MCF 10A (cell line): ENCODE measurements at regions not wholly inside any gene's neighbourhood (a gene's known extent, or its start where the extent isn't known, plus 50 kb on each side); places are given as distances from the start of the nearest gene placed in this dataset.

Source experiments
- BruUV-seq: library from RNA; stranded (reverse); fragments of 400-500 nt; replicated peaks from 2 replicates; lab custom pipeline; 2021; lab: Mats Ljungman, UMichigan
- CTCF ChIA-PET: fragments of 300-600 bp; sonication (Branson Sonifier 250); formaldehyde crosslinking; extraction: SDS; loops from one replicate; lab custom pipeline; 2021; ENCODE audit warnings: antibody characterized with exemption, inconsistent platforms; lab: Yijun Ruan, JAX
- POLR2A ChIA-PET: fragments of 300-600, 350-650 bp; sonication (Branson Sonifier 250); formaldehyde crosslinking; extraction: SDS; loops from one replicate; lab custom pipeline; 2020; ENCODE audit warnings: antibody characterized with exemption, inconsistent platforms; lab: Yijun Ruan, JAX
- DNase-seq: peaks from one replicate; pipeline ENCODE4 v3.0.0-alpha.2; 2018; ENCODE audit not compliant: unreplicated experiment
- H3K27ac Mint-ChIP-seq: one replicate; pipeline ENCODE4 v1.8.0; 2022; ENCODE audit warnings: mild to moderate bottlenecking, low read depth, mixed read lengths; ENCODE audit not compliant: unreplicated experiment
- H3K27me3 Mint-ChIP-seq: one replicate; pipeline ENCODE4 v1.8.0; 2022; ENCODE audit warnings: mixed read lengths; ENCODE audit not compliant: insufficient read depth, unreplicated experiment
- H3K36me3 Mint-ChIP-seq: one replicate; pipeline ENCODE4 v1.8.0; 2022; ENCODE audit warnings: mild to moderate bottlenecking, moderate library complexity, mixed read lengths; ENCODE audit not compliant: insufficient read depth, unreplicated experiment
- H3K4me1 Mint-ChIP-seq: one replicate; pipeline ENCODE4 v1.8.0; 2022; ENCODE audit warnings: mixed read lengths; ENCODE audit not compliant: insufficient read depth, unreplicated experiment
- H3K4me3 Mint-ChIP-seq: one replicate; pipeline ENCODE4 v1.8.0; 2022; ENCODE audit warnings: mild to moderate bottlenecking, moderate library complexity, mixed read lengths; ENCODE audit not compliant: unreplicated experiment
- H3K9me3 Mint-ChIP-seq: one replicate; pipeline ENCODE4 v1.8.0; 2022; ENCODE audit warnings: mixed read lengths; ENCODE audit not compliant: unreplicated experiment
- intact Hi-C: fragments of 100-400 bp; cut with micrococcal nuclease; formaldehyde crosslinking; loops from 2 replicates; pipeline ENCODE4 v1.14.1; 2022
- TF ChIP-seq, protein P1 (sequence below): fragments of 200-600 bp; IDR thresholded peaks from one replicate; pipeline ENCODE4 v1.8.0; 2022; ENCODE audit warnings: antibody characterized with exemption, mild to moderate bottlenecking; ENCODE audit not compliant: unreplicated experiment

DNA sequence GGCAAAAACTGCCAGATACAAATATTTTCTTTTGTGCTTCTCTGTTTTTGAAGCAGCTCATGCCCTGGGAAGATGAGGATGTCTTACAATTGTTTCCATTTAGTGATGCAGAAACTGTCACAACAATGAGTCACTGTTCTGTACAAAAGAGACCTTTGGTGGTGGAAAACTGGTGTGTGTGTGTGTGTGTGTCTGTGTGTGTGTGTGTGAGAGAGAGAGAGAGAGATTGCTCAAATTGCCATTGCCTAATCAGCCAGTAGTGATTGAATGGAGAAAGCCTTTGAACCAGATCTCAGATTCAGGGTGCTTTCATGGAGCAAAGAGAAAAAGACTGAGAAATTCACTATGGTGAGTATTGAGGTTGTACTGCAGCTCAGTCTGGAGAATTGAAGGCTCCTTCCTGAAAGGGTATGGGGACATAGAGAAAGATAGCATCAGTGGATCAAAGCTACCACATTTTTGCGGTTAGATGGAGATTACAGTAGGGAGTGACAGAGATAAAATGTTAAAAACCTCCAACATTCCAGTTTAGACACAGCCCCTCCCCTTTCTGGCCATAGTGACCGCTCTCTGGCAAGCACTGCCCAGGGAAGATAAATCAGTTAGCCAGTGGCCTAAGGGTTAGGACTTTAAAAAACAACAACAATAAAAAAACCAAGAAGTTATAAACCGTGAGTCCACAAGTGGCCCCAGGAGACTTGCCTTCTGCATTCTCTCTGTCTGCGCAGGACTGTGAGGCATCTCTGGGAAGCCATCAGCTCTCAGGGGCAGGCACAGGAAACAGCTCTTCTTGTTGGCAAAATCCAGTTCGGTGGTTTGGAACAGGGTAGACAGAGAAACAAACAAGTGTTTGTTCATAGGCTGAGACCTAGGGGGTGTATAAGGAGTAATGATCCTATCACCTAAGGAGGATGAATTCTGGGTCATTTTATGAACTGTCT lies 406.5 kb downstream of the DUSP10 start:
- Mint-ChIP-seq H3K27ac (peak overlapping the region; percentile 3), H3K4me3 (no peak overlapping the region), H3K27me3 (no peaks in the 10 kb centered on the region), H3K36me3 (no peaks in the 10 kb centered on the region), H3K4me1 (peaks cover 20% of the 10 kb centered on the region), H3K9me3 (peaks cover 19% of the 10 kb centered on the region)
- DNase-seq: peak; percentile 82
- TF ChIP-seq, protein P1, sequence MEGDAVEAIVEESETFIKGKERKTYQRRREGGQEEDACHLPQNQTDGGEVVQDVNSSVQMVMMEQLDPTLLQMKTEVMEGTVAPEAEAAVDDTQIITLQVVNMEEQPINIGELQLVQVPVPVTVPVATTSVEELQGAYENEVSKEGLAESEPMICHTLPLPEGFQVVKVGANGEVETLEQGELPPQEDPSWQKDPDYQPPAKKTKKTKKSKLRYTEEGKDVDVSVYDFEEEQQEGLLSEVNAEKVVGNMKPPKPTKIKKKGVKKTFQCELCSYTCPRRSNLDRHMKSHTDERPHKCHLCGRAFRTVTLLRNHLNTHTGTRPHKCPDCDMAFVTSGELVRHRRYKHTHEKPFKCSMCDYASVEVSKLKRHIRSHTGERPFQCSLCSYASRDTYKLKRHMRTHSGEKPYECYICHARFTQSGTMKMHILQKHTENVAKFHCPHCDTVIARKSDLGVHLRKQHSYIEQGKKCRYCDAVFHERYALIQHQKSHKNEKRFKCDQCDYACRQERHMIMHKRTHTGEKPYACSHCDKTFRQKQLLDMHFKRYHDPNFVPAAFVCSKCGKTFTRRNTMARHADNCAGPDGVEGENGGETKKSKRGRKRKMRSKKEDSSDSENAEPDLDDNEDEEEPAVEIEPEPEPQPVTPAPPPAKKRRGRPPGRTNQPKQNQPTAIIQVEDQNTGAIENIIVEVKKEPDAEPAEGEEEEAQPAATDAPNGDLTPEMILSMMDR: no peak
- POLR2A ChIA-PET: interaction anchor here (0.6 to 1.8 kb wide), 8 partner anchors 8 to 379 kb away, joined by 3 to 6 read pairs (median 4); no protein-coding TSS in a partner anchor
- CTCF ChIA-PET: interaction anchor here (0.5 to 0.8 kb wide), 6 partner anchors 19 to 1084 kb away, joined by 3 to 6 read pairs (median 3); no protein-coding TSS in a partner anchor
- BruUV-seq: no TSS peak
- intact Hi-C loops: no loop called here

DNA sequence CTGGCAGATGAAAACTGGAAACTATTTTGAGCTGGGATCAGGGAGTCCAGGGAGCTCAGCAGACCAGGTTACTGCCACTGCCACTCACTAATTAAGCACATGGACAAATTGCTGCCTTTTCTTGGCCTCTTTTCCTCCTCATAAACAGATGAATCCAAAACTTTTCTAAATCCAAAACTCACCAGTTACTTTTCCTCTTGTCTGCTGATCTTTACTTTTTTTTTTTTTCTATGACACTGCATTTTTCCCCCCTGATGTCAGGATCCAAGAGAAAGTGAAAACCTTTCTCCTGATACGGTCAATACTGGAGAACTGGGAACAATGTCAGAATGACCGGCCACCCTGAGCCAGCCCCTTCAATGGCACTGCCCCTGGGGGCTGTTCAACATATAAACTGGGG lies 405.8 kb downstream of the DUSP10 start:
- no peak for DNase-seq
- peaks cover 14% of the 10 kb centered on the region for H3K9me3 Mint-ChIP-seq
- no peaks in the 10 kb centered on the region for H3K27me3 Mint-ChIP-seq
- POLR2A ChIA-PET: interaction anchor here (1.3 to 1.8 kb wide), 4 partner anchors 20 to 82 kb away, joined by 3 to 6 read pairs (median 4); no protein-coding TSS in a partner anchor
- no peak overlapping the region for H3K4me3 Mint-ChIP-seq
- no peaks in the 10 kb centered on the region for H3K36me3 Mint-ChIP-seq
- intact Hi-C loops: no loop called here
- H3K27ac Mint-ChIP-seq: peak overlapping the region; percentile 3
- peaks cover 20% of the 10 kb centered on the region for H3K4me1 Mint-ChIP-seq
- TF ChIP-seq, protein P1: no peak
- no TSS peak for BruUV-seq
- CTCF ChIA-PET: interaction anchor here (0.6 to 0.7 kb wide), 2 partner anchors 44 to 72 kb away, joined by 3 to 6 read pairs; no protein-coding TSS in a partner anchor

DNA sequence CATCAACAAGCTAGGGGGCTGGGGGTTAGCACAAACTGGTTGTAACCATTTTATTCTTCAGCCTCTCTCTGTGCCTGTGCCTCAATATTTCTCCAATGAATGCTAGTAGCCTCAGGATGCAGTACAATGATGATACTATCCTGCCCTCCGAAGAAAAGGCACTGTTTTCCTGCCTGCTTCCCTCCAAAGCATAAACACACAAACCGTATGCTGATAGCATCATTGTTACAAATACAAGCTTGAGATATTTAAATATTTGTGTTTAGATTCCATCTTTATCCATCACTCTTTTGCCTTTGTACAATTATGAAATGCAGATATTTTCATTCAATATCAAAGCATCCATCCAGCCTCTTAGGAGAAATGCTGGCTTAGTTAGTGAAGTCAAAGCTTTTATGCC lies 404.8 kb downstream of the DUSP10 start:
- no peak overlapping the region for H3K4me3 Mint-ChIP-seq
- H3K36me3 Mint-ChIP-seq: no peaks in the 10 kb centered on the region
- intact Hi-C loops: no loop called here
- ChIA-PET POLR2A (interaction anchor here (1.6 to 1.8 kb wide), 2 partner anchors 21 to 26 kb away, joined by 3 to 6 read pairs; no protein-coding TSS in a partner anchor), CTCF (interaction anchor here (0.6 to 1.2 kb wide), 4 partner anchors 15 to 534 kb away, joined by 3 to 4 read pairs (median 4); no protein-coding TSS in a partner anchor)
- H3K27me3 Mint-ChIP-seq: no peaks in the 10 kb centered on the region
- DNase-seq: no peak
- peaks cover 20% of the 10 kb centered on the region for H3K4me1 Mint-ChIP-seq
- TF ChIP-seq, protein P1: no peak
- no peak overlapping the region for H3K27ac Mint-ChIP-seq
- peaks cover 9% of the 10 kb centered on the region for H3K9me3 Mint-ChIP-seq
- BruUV-seq: no TSS peak

GRCh38 chr1:221343136-221343535 lies 398.8 kb downstream of the DUSP10 start:
- DNase-seq: no peak
- no peaks in the 10 kb centered on the region for H3K36me3 Mint-ChIP-seq
- no peak overlapping the region for H3K27ac Mint-ChIP-seq
- peaks cover 7% of the 10 kb centered on the region for H3K4me1 Mint-ChIP-seq
- no TSS peak for BruUV-seq
- POLR2A ChIA-PET: no interaction called here
- H3K9me3 Mint-ChIP-seq: no peaks in the 10 kb centered on the region
- CTCF ChIA-PET: no interaction called here
- H3K4me3 Mint-ChIP-seq: no peak overlapping the region
- TF ChIP-seq, protein P1: no peak
- H3K27me3 Mint-ChIP-seq: no peaks in the 10 kb centered on the region
- intact Hi-C loops: no loop called here
